ENCODE measurements at regions not wholly inside any gene's neighbourhood (a gene's known extent, or its start where the extent isn't known, plus 50 kb on each side); places are given as distances from the start of the nearest gene placed in this dataset.
"Not testable (repeated sequence)": the region's sequence is repeated elsewhere in the genome, so short reads cannot be mapped to it uniquely, and the experiment has no call there.

DNA sequence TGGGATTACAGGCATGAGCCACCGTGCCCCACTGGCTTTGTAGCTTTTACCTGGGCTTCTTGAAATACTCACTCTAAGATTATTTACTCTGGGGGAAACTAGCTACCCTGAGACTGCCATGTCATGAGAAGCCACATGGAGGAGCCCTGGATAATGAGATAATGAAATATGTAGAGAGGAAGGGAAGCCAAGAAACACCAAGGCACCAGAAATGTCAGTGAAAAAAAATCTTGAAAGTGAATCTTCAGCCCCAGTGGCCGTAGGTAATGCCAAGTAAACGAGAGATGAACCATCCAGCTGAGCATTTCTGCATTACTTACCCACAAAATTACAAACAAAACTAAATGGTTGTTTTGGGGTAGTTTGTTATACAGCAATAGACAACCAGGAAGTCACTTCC lies 125.6 kb downstream of the APIP start:
- Mint-ChIP-seq H3K4me3 (no peak overlapping the region), H3K9me3 (peaks cover 0 to 3% of the 10 kb centered on the region in 2 donors), H3K36me3 (ENCODE audit: insufficient read depth) (no peaks in the 10 kb centered on the region), H3K27ac (no peak overlapping the region), H3K4me1 (ENCODE audit: low read depth in 2 of 2) (peaks cover 0 to 2% of the 10 kb centered on the region in 2 donors), H3K27me3 (peaks cover 23 to 41% of the 10 kb centered on the region in 2 donors)
- DNase-seq (no peak), ATAC-seq (replicated peaks) (no peak)

DNA sequence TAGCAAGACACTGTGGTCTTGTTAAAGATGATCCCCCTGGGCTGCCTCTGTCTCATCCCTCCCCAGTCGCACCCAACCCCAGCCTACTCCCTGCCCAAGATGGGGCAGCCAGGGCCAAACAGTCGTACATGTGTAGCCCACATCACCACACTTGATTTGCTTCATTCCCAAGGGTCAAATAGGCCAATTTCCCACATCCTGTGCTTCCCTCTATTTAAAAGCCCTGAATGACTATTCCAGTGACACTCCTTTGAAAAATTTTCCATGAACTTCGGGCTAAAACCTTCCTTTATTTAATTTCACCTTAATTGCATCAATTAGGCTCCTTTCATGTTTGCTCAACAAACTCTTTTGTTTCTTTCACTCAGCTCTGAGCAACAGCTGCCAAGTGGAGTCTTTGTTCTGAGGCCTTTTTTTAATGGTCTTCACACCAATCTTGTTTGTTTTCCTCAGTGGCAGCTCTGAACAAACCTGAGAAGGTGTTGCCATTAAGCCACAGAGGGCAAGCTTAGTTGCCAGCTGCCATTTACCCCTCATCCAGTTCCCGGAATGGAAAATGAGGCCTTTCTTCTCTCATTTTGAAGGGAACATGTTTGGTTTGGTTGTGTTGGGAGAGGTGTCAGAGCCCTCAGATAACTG lies 126.9 kb downstream of the APIP start:
- ATAC-seq (replicated peaks): no peak

GRCh38 chr11:34788642-34789041 lies 127.5 kb downstream of the APIP start:
- H3K9me3 Mint-ChIP-seq: peaks cover 0 to 3% of the 10 kb centered on the region in 2 donors
- H3K4me3 Mint-ChIP-seq: no peak overlapping the region
- no peak for ATAC-seq (replicated peaks)
- H3K36me3 Mint-ChIP-seq (ENCODE audit: insufficient read depth): no peaks in the 10 kb centered on the region
- no peak for DNase-seq
- peaks cover 19 to 45% of the 10 kb centered on the region in 2 donors for H3K27me3 Mint-ChIP-seq
- H3K4me1 Mint-ChIP-seq (ENCODE audit: low read depth in 2 of 2): no peaks in the 10 kb centered on the region
- no peak overlapping the region for H3K27ac Mint-ChIP-seq

More for the DNA sequence above, 126.9 kb downstream of the APIP start:
- no peak for DNase-seq
- Mint-ChIP-seq H3K36me3 (ENCODE audit: insufficient read depth) (no peaks in the 10 kb centered on the region), H3K27me3 (peaks cover 19 to 43% of the 10 kb centered on the region in 2 donors), H3K9me3 (peaks cover 0 to 3% of the 10 kb centered on the region in 2 donors), H3K4me3 (no peak overlapping the region), H3K27ac (no peak overlapping the region), H3K4me1 (ENCODE audit: low read depth in 2 of 2) (no peaks in the 10 kb centered on the region)

DNA sequence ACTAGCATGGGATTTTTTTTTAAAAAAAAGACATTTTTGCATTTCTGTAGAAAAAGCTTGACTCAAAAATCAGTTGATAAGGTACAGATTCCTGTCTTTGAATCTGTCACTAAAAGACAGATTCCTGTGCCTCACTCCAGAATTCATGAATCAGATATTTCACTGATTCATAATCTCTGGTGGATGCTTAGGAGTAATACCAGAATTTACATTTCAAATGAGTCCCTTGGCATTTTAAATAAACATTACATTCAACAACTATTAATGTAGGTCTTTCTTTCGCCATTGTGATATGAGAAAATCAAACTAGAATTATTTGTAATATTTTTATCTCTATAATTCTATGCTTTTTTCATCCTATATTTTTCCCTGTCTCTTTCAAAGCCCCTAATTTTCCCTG lies 128.3 kb downstream of the APIP start:
- DNase-seq: no peak
- H3K4me3 Mint-ChIP-seq: no peak overlapping the region
- peaks cover 0 to 3% of the 10 kb centered on the region in 2 donors for H3K9me3 Mint-ChIP-seq
- no peaks in the 10 kb centered on the region for H3K4me1 Mint-ChIP-seq (ENCODE audit: low read depth in 2 of 2)
- ATAC-seq (replicated peaks): no peak
- peaks cover 21 to 46% of the 10 kb centered on the region in 2 donors for H3K27me3 Mint-ChIP-seq
- no peaks in the 10 kb centered on the region for H3K36me3 Mint-ChIP-seq (ENCODE audit: insufficient read depth)
- H3K27ac Mint-ChIP-seq: no peak overlapping the region

- ATAC-seq (replicated peaks): no peak
- H3K4me1 Mint-ChIP-seq (ENCODE audit: low read depth in 2 of 2): no peaks in the 10 kb centered on the region
- H3K27me3 Mint-ChIP-seq: peaks cover 23 to 43% of the 10 kb centered on the region in 2 donors
- no peak overlapping the region for H3K27ac Mint-ChIP-seq
- H3K9me3 Mint-ChIP-seq: peaks cover 0 to 3% of the 10 kb centered on the region in 2 donors
- H3K4me3 Mint-ChIP-seq: no peak overlapping the region
- H3K36me3 Mint-ChIP-seq (ENCODE audit: insufficient read depth): no peaks in the 10 kb centered on the region
- DNase-seq: no peak
Measured at GRCh38 chr11:34787348-34787747, 128.8 kb downstream of the APIP start.

DNA sequence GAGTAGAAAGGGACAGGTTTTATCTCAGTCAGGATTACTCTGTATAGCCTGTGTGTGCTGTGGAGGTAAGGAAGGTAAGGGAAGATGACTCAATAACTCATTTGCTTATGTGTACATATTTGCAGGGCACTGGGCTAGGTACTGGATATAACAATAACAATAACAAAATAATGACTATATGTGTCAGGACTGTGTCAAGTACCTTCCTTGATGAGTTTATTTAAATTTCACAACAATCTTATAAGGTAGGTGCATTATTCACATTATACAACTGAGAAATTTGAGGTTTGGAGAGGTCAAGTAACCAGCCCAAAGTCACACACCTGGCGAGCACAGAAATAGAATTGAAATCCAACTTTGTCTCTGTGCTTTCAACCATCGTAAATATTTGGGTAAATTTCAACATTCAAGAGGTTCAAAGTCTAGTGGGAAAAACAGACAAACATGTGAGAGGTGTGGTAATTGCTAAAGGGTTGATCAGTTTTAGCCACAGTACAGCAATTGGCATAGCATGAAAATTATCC lies 131.8 kb downstream of the APIP start:
- no peak overlapping the region for H3K27ac Mint-ChIP-seq
- ATAC-seq (replicated peaks) (no peak), DNase-seq (no peak)
- no peaks in the 10 kb centered on the region for H3K9me3 Mint-ChIP-seq
- H3K4me3 Mint-ChIP-seq: no peak overlapping the region
- no peaks in the 10 kb centered on the region for H3K4me1 Mint-ChIP-seq (ENCODE audit: low read depth in 2 of 2)
- H3K27me3 Mint-ChIP-seq: peaks cover 38 to 55% of the 10 kb centered on the region in 2 donors
- peaks cover 4% of the 10 kb centered on the region for H3K36me3 Mint-ChIP-seq (ENCODE audit: insufficient read depth)

DNA sequence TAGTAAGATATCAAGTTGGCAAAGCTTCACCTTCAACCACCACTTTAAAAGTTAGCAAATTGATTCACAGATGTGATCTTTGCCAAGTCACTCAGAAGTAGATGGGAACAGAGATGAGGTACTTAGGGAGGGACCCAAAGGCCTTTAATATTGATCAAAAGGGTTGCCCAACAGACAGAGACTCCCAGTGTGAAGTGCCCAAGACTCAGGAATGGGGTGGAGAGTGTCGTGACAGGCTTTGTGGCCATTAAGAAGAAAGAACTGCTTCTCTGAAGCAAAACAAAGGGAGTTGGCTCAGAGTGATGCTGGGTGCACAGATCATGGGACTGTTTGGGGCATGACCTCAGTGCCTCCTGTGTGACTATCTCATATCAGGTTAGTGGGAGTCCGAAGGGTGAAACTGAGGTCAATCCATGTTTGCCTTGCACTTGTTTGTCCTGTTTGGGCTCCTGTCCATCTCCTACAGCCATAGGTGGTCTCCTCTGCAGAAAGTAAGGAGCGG lies 132.3 kb downstream of the APIP start:
- H3K36me3 Mint-ChIP-seq (ENCODE audit: insufficient read depth): peaks cover 4% of the 10 kb centered on the region
- no peaks in the 10 kb centered on the region for H3K9me3 Mint-ChIP-seq
- no peak for DNase-seq
- peaks cover 43 to 60% of the 10 kb centered on the region in 2 donors for H3K27me3 Mint-ChIP-seq
- no peaks in the 10 kb centered on the region for H3K4me1 Mint-ChIP-seq (ENCODE audit: low read depth in 2 of 2)
- ATAC-seq (replicated peaks): no peak
- no peak overlapping the region for H3K4me3 Mint-ChIP-seq
- H3K27ac Mint-ChIP-seq: no peak overlapping the region

DNA sequence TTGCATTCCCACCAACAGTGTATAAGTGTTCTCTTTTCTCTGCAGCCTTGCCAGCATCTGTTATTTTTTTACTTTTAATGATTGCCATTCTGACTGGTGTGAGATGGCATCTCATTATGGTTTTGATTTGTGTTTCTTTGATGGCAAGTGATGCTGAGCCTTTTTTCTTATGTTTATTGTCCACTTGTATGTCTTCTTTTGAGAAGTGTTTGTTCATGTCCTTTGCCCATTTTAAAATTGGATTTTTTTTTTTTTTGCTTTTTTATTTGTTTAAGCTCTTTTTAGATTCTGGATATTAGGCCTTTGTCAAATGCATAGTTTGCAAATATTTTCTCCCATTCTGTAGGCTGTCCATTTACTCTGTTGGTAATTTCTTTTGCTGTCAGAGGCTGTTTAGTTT lies 134.4 kb downstream of the APIP start:
- DNase-seq; H3K9me3 Mint-ChIP-seq; H3K36me3 Mint-ChIP-seq (ENCODE audit: insufficient read depth); H3K4me3 Mint-ChIP-seq; ATAC-seq (replicated peaks); H3K4me1 Mint-ChIP-seq (ENCODE audit: low read depth in 2 of 2); H3K27ac Mint-ChIP-seq: not testable (repeated sequence)
- H3K27me3 Mint-ChIP-seq: peaks cover 57 to 75% of the 10 kb centered on the region in 2 donors

GRCh38 chr11:34775417-34775888 lies 140.7 kb downstream of the APIP start:
- ATAC-seq (replicated peaks) (no peak), DNase-seq (no peak)
- no peaks in the 10 kb centered on the region for H3K4me1 Mint-ChIP-seq (ENCODE audit: low read depth in 2 of 2)
- no peaks in the 10 kb centered on the region for H3K36me3 Mint-ChIP-seq (ENCODE audit: insufficient read depth)
- H3K9me3 Mint-ChIP-seq: no peaks in the 10 kb centered on the region
- no peak overlapping the region for H3K27ac Mint-ChIP-seq
- H3K4me3 Mint-ChIP-seq: no peak overlapping the region
- peaks cover 63 to 76% of the 10 kb centered on the region in 2 donors for H3K27me3 Mint-ChIP-seq

GRCh38 chr11:34774604-34775003 lies 141.6 kb downstream of the APIP start:
- no peak for DNase-seq
- no peaks in the 10 kb centered on the region for H3K36me3 Mint-ChIP-seq (ENCODE audit: insufficient read depth)

DNA sequence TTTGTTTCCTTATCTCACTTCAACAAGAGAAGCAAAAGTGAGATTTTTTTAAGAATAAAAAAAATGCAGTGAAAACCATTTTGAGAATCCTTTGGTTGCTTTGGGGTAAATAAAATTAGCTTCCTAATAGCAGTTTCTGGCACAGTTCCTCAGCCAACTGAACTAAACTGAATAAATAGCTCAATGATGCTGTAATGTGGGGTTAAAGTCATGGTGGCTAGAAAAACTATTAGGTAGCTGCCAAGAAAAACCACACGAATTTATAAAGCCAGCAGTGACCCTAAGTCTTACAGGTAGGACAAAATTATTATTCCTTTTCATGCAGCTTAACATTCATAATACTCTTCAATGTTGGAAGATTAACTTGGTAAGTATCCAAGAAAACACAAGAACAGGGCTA lies 142.4 kb downstream of the APIP start:
- H3K36me3 Mint-ChIP-seq (ENCODE audit: insufficient read depth): no peaks in the 10 kb centered on the region
- no peak overlapping the region for H3K4me3 Mint-ChIP-seq
- no peaks in the 10 kb centered on the region for H3K4me1 Mint-ChIP-seq (ENCODE audit: low read depth in 2 of 2)
- H3K27ac Mint-ChIP-seq: no peak overlapping the region
- DNase-seq (no peak), ATAC-seq (replicated peaks) (no peak)
- peaks cover 64 to 74% of the 10 kb centered on the region in 2 donors for H3K27me3 Mint-ChIP-seq
- no peaks in the 10 kb centered on the region for H3K9me3 Mint-ChIP-seq

More at GRCh38 chr11:34774604-34775003, 141.6 kb downstream of the APIP start:
- Mint-ChIP-seq H3K27me3 (peaks cover 66 to 74% of the 10 kb centered on the region in 2 donors), H3K4me1 (ENCODE audit: low read depth in 2 of 2) (no peaks in the 10 kb centered on the region), H3K4me3 (no peak overlapping the region), H3K9me3 (no peaks in the 10 kb centered on the region), H3K27ac (no peak overlapping the region)
- ATAC-seq (replicated peaks): no peak

GRCh38 chr11:34773211-34773610 lies 143.0 kb downstream of the APIP start:
- Mint-ChIP-seq H3K4me1 (ENCODE audit: low read depth in 2 of 2) (no peaks in the 10 kb centered on the region), H3K27ac (no peak overlapping the region), H3K9me3 (no peaks in the 10 kb centered on the region), H3K4me3 (no peak overlapping the region), H3K27me3 (peaks cover 67 to 79% of the 10 kb centered on the region in 2 donors), H3K36me3 (ENCODE audit: insufficient read depth) (no peaks in the 10 kb centered on the region)
- no peak for DNase-seq
- no peak for ATAC-seq (replicated peaks)

GRCh38 chr11:34770111-34770510 lies 146.1 kb downstream of the APIP start:
- H3K36me3 Mint-ChIP-seq (ENCODE audit: insufficient read depth): no peaks in the 10 kb centered on the region
- DNase-seq (no peak), ATAC-seq (replicated peaks) (no peak)
- no peak overlapping the region for H3K27ac Mint-ChIP-seq
- H3K27me3 Mint-ChIP-seq: peaks cover 65 to 82% of the 10 kb centered on the region in 2 donors
- no peak overlapping the region for H3K4me3 Mint-ChIP-seq
- H3K9me3 Mint-ChIP-seq: no peaks in the 10 kb centered on the region
- no peaks in the 10 kb centered on the region for H3K4me1 Mint-ChIP-seq (ENCODE audit: low read depth in 2 of 2)

DNA sequence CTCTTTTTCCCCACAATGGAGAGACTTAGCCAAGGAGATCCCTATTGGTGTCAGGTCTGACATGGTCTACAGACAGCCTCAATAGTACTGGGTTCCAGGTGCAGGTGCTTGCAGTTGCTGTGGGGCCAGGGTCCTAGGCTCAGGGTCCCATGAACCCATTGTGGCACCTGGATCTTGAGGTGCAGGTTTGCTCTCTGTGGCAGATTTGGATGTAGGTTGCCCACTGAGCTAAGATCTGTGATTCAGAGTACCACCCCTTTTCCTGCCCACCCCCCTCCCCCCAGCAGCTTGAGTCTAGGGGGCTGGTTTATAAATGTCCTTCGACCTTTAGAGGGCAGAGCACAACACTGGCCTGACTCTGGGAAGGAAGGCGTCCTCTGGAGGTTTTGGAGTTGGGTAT lies 147.0 kb downstream of the APIP start:
- no peaks in the 10 kb centered on the region for H3K36me3 Mint-ChIP-seq (ENCODE audit: insufficient read depth)
- ATAC-seq (replicated peaks) (no peak), DNase-seq (no peak)
- H3K9me3 Mint-ChIP-seq: no peaks in the 10 kb centered on the region
- no peak overlapping the region for H3K4me3 Mint-ChIP-seq
- H3K27me3 Mint-ChIP-seq: peaks cover 62 to 75% of the 10 kb centered on the region in 2 donors
- H3K27ac Mint-ChIP-seq: no peak overlapping the region
- H3K4me1 Mint-ChIP-seq (ENCODE audit: low read depth in 2 of 2): no peaks in the 10 kb centered on the region
